ENCODE measurements at regions not wholly inside any gene's neighbourhood (a gene's known extent, or its start where the extent isn't known, plus 50 kb on each side); places are given as distances from the start of the nearest gene placed in this dataset.
"Not testable (repeated sequence)": the region's sequence is repeated elsewhere in the genome, so short reads cannot be mapped to it uniquely, and the experiment has no call there.

DNA sequence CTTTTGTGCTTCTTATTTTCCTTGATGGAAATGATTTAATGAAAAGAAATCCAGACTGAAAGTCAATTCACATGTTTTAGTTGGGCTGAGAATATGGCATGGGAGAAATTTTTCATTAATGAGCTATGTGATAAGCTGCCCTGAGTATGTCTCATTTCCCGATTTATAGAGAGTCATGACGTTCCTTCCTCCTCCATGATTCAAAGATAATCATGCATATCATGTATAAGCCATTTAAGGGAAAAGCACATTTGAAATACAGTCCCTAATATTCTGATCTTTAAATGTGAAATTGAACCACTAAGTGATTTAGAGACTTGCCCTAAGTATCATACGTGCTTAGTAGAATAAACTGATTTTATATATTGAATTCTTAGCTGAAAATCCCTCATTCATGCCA, 840.9 kb downstream of the PCDH17 start:
- DNase-seq (ENCODE audit: low read depth in 2 of 3, low spot score in 1 of 3), result no peak

DNA sequence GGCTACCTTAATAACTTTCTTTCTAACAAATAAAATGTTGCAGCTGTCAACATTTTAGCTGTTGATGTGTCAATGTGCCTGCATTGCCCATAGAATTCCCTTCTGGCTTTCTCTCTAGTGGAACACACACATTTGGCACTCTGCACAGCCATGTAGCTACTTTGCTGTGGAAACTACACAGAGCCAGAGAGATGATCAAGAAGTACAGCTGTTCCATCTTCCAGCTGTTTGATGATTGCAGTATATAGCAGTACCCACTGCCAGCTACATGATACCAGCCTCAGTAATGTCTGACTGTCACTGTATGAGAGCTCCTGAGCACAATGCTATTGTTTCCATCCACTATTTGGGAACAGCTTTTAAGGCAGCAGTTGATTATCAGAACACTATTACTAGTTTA, 843.0 kb downstream of the PCDH17 start:
- no peak for DNase-seq (ENCODE audit: low read depth in 2 of 3, low spot score in 1 of 3)

DNA sequence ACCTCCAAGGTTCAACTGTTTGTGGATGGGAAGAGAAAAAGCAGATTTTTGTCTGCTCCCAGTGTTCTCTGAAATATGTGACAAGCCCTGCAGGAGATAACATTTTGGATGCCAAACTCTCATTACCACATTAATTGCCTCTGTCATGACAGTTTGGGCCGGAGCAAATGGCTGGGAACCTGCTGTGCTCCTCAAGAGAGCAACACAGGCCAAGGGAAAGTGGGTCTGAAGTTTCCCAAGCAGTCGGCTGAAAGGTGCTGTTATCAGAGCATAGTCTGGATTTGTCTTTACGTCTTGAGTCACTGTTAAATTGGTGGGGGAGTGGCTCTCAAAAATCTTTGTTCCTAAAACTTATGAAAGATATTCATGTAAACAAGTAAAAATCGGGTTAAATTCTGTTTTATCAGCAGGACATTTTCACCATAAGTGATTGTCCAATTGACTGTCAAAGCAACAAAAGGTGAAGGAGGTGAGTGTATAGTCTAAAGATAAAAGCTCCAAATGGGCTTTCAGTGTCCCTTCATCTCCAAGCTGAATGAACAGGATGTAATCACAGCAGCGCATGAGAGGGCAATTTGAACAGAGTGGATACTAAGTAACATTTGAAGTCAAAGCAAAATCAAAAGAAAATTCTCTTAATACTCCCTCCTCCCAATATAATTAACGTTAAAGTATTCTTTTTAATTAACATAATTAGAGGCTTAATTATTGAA, 844.8 kb downstream of the PCDH17 start:
- DNase-seq (ENCODE audit: low read depth in 2 of 3, low spot score in 1 of 3), result no peak

DNA sequence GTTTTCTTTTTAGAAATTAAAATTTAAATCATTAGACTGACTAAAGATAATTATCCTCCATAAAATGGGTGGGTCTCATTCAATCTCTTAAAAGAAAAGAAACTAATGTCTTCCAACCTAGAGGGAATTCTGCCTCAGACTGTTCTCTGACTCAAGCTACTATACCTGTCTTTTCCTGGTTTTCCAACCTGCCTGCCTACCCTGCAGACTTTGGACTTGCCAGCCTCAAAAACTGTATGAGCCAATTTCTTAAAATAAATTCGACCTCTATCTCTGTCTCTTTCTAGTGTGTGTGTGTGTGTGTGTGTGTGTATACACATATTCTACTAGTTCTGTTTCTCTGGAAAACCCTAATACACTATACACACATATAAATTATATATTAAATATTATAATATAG, 847.3 kb downstream of the PCDH17 start:
- no peak for DNase-seq (ENCODE audit: low read depth in 2 of 3, low spot score in 1 of 3)

DNA sequence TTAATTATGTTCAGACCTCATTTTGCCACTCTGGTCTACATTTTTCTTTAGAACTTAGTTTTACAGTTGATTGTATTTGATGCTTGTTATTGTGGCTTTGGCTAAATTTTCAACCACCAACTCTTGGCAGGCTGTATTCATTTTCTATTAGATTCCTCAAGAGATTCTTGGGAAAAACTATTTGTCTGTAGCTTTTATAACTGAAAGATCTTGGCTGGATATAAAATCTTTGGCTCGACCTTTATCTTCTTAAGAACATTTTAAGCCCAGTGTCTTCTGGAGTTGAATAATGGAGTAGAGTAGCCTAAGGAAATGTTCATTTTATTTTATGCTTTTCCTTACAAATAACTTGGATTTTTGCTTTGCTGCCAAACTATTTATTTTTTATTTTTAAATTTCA, 848.5 kb downstream of the PCDH17 start:
- no peak for DNase-seq (ENCODE audit: low read depth in 2 of 3, low spot score in 1 of 3)

DNA sequence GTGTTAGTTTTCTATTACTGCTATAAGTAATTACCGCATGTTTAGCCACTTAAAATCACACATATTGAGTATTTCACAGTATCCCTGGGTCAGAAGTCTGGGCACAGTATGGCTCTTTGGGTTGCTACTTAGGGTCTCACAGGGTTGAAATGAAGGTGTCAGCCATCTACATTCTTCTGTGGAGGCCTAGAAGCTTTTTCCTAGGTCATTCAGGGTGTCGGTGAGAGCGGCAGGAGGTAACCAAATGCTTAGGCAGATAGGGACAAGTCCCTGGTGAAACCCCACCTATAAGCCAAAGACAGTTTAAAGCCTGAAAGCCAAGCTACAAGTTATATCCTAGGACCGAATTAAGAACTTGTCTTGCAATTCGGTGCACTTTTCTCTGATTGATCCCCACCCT, 856.7 kb downstream of the PCDH17 start:
- DNase-seq (ENCODE audit: low read depth in 2 of 3, low spot score in 1 of 3), result no peak

DNA sequence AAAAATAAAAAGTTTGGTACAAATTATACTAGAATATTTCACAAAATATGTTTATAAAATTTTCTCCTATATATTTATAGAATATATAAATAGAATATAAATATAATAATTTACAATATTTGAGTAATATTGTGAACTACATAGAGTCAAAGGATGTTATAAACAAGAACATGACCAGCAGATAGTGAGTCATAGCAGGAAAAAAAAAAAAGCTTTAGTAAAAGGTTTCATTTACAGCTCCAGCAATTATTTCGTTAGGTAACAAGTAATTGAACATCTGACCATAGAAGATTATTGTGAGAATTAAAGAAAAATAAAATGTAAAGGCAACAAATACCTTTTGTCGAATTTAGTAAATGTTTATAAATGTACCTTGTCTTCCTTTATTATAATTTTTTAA, 864.1 kb downstream of the PCDH17 start:
- DNase-seq (ENCODE audit: low read depth in 2 of 3, low spot score in 1 of 3), result no peak

DNA sequence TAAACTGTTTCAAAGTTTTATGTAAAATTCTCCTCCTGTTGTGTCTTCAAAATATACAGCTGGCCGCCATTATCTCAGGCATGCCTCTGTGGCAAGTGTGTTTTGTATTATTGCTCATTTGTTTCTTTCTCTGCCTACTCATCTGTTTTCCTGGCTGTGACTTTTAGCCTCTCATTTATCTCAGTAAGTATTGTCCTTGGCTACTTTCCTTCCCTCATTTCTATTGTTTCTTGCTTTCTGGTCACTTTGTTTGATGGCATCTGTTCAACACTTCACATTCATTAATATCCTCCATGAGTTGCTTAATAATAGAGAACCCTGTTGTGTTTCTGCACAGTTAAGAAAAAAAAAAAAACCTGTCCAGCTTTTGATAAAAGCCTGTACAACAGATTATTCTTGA, 869.4 kb downstream of the PCDH17 start:
- no peak for DNase-seq (ENCODE audit: low read depth in 2 of 3, low spot score in 1 of 3)

DNA sequence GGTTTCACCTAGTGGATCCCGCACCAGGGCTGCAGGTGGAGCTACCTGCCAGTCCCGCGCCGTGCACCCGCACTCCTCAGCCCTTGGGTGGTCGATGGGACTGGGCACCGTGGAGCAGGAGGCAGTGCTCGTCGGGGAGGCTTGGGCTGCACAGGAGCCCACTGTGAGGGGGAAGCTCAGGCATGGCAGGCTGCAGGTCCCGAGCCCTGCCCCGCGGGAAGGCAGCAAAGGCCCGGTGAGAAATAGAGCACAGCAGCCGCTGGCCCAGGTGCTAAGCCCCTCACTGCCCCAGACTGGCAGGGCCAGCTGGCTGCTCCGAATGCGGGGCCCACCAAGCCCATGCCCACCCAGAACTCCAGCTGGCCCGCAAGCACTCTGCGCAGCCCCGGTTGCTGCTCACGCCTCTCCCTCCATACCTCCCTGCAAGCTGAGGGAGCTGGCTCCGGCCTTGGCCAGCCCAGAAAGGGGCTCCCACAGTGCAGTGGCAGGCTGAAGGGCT, 872.7 kb downstream of the PCDH17 start:
- not testable (repeated sequence) for DNase-seq (ENCODE audit: low read depth in 2 of 3, low spot score in 1 of 3)

DNA sequence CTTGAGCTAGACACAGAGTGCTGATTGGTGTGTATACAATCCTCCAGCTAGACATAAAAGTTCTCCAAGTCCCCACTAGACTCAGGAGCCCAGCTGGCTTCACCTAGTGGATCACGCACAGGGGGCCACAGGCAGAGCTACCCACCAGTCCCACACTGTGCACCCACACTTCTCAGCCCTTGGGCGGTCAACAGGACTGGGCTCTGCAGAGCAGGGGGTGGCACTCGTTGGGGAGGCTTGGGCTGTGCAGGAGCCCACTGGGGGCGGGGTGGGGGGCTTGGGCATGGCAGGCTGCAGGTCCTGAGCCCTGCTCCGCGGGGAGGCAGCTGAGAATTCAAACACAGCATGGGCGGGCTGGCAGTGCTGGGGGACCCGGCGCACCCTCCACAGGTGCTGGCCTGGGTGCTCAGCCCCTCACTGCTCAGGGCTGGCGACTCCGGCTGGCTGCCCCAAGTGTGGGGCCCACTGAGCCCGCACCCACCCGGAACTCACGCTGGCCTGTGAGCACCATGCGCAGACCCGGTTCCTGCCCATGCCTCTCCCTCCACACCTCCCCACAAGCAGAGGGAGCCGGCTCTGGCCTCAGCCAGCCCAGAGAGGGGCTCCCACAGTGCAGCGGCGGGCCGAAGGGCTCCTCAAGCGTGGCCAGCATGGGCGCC, 873.8 kb downstream of the PCDH17 start:
- DNase-seq (ENCODE audit: low read depth in 2 of 3, low spot score in 1 of 3), result not testable (repeated sequence)

DNA sequence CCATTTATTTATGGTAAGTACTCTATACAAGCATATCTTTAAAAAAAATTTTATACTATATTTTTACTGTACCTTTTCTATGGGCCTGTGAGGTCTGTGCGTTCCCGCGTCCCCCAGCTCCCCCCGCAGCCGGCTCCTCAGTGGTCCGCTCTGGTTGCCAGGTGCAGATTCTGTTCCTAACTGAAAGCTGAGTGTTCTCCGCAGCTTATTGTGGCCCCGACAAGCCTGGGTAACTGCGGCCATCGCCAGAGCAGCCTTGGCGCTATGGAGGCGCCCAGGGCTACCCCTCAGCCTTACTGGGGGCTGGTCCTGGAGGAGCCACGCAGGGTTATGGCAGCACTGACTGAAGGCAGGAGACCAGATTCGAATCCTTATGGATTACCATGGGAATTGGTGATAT, 896.8 kb downstream of the PCDH17 start:
- no peak for DNase-seq (ENCODE audit: low read depth in 2 of 3, low spot score in 1 of 3)

DNA sequence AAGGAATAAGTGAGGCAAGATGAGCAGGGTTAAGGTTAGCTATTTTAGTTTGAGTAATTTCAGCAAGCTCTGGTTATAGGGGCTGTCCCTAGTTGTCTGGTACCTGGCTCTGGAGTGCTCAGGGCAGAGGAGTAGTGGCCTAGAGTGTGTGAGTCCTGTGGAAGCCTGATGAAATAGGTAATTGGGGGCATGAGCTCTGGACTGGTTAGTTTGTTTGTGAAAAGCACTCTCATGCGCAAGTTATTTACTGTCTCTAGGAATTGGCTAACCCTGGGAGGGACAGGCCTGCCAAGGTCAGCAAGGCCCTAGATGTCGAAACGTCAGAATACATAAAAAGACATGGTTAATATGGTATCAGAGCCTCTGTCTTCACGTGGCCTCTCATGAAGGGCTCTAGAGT, 900.1 kb downstream of the PCDH17 start:
- no peak for DNase-seq (ENCODE audit: low read depth in 2 of 3, low spot score in 1 of 3)

DNA sequence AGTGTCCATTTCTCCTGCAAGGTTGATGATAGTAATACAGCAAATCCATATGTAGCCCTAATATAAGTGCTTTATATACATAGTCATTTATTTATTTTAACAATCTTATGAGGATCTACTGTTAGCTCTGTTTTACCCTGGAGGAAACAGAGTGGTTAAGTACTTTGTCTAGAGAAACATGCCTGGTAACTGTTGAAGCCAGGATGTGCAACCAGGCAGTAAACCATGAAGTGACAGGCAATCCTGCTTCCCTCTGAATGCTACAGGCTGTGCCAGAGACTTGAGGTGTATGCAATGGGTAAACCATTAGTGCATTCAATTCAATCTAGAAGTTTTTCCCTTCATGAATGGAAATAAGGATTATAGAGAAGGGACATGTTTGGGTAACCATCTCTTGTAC, 911.0 kb downstream of the PCDH17 start:
- no peak for DNase-seq (ENCODE audit: low read depth in 2 of 3, low spot score in 1 of 3)

DNA sequence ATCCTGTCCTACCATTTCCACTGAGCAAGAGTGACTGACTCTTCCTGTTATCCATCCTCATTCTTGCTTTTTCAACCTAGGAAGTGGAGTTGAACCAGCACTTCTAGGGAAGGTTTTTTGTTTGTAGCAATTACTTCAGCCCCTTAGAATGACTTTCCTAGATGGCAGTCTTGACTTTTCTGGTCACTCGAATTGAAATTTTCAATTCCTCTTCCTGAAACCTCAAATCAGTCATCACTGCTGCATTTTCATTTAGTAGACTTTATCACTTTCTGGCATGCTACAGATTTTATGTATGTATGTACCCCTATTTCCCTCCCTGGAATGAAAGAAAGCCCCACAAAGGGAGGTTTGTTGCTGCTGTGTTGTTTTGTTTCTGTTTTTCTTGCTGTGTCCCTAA, 915.9 kb downstream of the PCDH17 start:
- no peak for DNase-seq (ENCODE audit: low read depth in 2 of 3, low spot score in 1 of 3)

DNA sequence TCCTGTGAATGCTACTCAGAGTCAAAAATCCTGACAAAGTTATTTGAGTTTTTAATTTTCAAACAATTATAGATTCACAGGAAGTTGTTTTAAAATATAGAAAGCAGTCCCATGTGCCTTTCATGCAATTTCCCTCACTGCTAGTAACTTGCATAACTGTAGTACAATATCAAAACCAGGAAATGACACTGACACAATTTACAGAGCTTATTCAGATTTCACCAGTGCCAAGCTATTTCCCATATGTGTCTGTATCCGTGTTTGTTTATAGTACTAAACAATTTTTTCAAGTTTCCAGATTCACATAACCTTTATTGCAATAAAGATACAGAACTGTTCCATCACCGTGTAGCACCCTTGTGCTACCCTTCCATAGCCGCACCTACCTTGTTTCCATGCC, 934.6 kb downstream of the PCDH17 start:
- DNase-seq (ENCODE audit: low read depth in 2 of 3, low spot score in 1 of 3), result no peak

DNA sequence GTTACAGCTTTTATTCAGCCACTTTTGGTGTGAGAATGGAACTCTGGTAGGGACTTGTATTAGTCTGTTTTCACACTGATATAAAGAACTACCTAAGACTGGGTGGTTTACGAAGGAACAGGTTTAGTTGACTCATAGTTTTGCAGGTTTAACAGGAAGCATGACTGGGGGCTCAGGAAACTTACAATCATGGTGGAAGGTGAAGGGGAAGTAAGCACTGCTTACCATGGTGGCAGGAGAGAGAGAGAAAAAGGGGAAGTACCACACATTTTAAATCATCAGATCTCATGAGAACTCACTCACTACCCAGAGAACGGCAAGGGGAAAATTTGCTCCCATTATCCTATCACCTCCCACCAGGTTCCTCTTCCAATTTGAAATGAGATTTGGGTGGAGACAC, 942.2 kb downstream of the PCDH17 start:
- DNase-seq (ENCODE audit: low read depth in 2 of 3, low spot score in 1 of 3), result no peak

DNA sequence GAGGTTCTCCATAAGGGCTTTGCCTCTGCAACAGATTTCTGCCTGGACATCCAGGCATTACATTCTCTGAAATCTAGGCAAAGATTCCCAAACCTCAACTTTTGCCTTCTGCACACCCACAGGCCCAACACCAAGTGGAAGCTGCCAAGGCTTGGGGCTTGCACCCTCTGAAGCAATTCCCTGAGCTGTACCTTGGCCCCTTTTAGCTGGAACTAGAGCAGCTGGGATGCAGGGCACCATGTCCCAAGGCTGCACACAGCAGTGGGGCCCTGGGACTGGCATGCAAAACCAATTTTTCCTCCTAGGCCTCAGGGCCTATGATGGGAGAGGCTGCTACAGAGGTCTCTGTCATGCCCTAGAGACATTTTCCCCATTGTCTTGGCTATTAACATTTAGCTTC, 943.2 kb downstream of the PCDH17 start:
- no peak for DNase-seq (ENCODE audit: low read depth in 2 of 3, low spot score in 1 of 3)

DNA sequence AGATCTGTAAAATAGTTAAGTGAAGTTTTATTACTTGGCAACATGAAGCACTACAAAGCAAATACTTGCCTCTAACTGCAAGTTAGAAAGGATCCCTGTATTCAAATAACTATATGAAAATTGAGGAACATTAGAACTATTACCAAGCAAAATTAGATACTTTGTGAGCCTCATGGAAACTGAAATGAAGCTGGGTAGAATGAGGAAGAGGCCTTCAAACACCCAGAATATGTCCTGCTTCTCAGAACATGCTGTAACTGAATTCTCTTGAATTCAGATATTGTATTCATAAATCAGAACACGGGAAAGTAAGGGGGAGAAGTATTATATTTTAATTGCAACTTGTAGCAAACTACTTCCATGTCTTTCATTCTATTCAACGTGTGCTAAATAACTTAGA, 947.9 kb downstream of the PCDH17 start:
- DNase-seq (ENCODE audit: low read depth in 2 of 3, low spot score in 1 of 3), result no peak

DNA sequence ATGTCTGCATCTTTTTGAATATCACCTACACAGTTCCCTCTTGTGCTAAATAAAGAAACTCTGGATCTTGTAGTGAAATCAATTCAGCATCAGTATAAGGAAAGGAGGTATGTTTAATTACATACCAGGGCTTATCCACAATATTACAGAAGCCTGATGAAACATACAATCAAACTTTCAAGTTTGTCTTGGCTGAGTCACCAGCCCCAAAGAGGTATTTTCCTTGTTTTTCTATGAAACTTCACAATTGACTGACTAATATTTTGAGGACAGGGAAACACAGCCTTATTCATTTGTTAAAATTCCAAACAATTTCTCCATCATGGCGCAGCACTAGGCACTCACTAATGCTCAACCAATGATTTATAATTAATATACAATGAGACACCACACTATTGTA, 952.4 kb downstream of the PCDH17 start:
- DNase-seq (ENCODE audit: low read depth in 2 of 3, low spot score in 1 of 3), result no peak

DNA sequence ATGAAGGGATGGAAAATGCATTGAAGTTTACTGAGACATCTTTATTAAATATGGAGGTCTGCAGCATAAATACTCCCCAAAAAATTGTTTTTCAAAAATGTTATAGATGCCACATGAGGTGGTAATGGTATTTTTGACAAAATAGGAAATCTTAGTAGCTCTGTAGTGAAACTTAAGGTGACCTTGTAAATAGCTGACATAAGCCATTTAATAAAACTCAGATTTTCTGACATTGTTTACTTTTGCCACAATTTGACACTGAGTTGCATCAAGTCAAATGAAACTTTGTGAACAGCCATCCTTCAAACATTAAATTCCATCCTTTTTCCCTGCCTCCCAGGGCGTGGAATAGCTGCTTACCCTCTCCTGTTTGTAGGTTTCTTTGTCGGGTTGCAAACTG, 953.1 kb downstream of the PCDH17 start:
- no peak for DNase-seq (ENCODE audit: low read depth in 2 of 3, low spot score in 1 of 3)

DNA sequence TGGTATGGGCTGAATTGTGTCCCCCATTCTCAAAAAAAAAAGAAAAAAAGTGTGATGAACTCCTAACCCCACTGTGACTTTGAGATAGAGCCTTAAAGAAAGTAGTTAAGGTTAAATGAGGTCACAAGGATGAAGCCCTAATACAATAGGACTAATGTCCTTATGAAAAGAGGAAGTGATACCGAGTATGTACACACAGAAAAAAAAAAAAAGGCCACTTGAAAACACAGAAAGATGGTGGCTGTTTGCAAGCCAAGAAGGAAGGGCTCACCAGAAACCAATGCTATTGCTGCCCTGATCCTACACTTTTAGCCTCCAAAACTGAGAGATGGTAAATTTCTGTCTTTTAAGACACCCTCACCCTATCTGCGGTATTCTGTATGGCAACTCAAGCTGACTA, 955.6 kb downstream of the PCDH17 start:
- DNase-seq (ENCODE audit: low read depth in 2 of 3, low spot score in 1 of 3), result no peak

DNA sequence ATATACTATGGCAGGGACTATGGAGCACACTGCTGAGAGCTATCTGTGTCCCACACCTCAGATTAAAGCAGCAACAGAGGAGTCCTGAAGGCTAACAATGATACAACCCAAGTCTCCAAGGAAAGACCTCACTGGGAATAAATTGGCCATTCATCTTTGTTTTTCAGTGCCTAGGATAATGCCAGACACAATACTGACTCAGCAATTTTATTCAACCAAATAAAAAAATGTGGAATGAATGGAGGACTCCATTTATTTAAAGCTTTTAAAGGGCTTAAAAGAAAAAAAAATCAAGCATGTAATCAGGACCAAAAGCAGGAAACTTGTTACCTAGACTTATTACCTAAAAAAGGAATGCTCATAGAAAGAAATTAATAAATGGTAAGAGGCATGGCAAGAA, 960.5 kb downstream of the PCDH17 start:
- DNase-seq (ENCODE audit: low read depth in 2 of 3, low spot score in 1 of 3), result no peak

DNA sequence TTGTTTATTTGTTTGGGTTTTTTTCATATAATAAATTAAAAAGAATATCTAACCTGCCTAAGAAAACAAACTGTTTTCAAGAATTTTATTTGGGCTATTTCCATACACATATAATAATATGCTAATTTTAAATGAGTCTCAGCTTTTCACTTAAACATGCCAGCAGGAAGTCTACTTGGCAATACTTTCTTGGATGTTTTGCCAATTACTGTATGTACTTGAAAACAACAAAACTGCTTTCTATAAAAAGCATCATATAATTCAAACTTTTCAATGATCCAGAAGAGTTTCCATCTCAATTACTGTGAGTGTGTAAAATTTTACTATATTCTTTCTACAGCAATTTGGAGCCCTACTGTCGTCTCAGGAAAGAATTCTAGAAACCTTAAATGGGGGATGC, 961.2 kb downstream of the PCDH17 start:
- no peak for DNase-seq (ENCODE audit: low read depth in 2 of 3, low spot score in 1 of 3)

All from stimulated activated CD4-positive, alpha-beta T cell treated with anti-CD3 and anti-CD28 coated beads, Interleukin-12 subunit alpha, Interleukin-12 subunit beta, amount 100 ng/mL, for 48 hours (primary cell).